IMR-90 (cell line): ENCODE measurements at regions not wholly inside any gene's neighbourhood (a gene's known extent, or its start where the extent isn't known, plus 50 kb on each side); places are given as distances from the start of the nearest gene placed in this dataset.

Experiments used
- ATAC-seq: fragments of 200-7000 bp; cut with Tn5 transposase; 2 replicates; pipeline ENCODE4 v1.9.1; 2020; ENCODE audit warnings: low read depth, mild to moderate bottlenecking, moderate library complexity
- BruUV-seq: library from RNA; stranded (reverse); fragments of 400-500 nt; replicated peaks from 2 replicates; lab custom pipeline; 2021; lab: Mats Ljungman, UMichigan
- CTCF ChIA-PET: fragments of 300-600 bp; formaldehyde crosslinking; extraction: SDS; loops from one replicate; lab custom pipeline; 2021; ENCODE audit warnings: antibody characterized with exemption; lab: Yijun Ruan, JAX
- POLR2A ChIA-PET: fragments of 300-600 bp; sonication (Branson Sonifier 250); formaldehyde crosslinking; loops from one replicate; lab custom pipeline; 2022; ENCODE audit warnings: antibody characterized with exemption; ENCODE audit not compliant: unreplicated experiment; lab: Charles Lee
- DNase-seq: peaks from one replicate; pipeline ENCODE4 v3.0.0; 2013
- H2AFZ ChIP-seq: replicated peaks from 2 replicates; pipeline ENCODE3; 2013; ENCODE audit warnings: low read length, mild to moderate bottlenecking; ENCODE audit not compliant: poor library complexity
- H2AK5ac ChIP-seq: 2 replicates; pipeline ENCODE4 v1.6.1; 2013; ENCODE audit warnings: low read depth, low read length, inconsistent platforms
- H2AK9ac ChIP-seq: replicated peaks from 2 replicates; pipeline ENCODE3; 2013; ENCODE audit warnings: mild to moderate bottlenecking, low read depth, low read length, moderate library complexity; ENCODE audit not compliant: poor library complexity
- H2BK120ac ChIP-seq: 2 replicates; pipeline ENCODE4 v1.6.1; 2013; ENCODE audit warnings: low read depth, low read length, inconsistent platforms
- H2BK15ac ChIP-seq: 3 replicates; pipeline ENCODE4 v1.6.1; 2013; ENCODE audit warnings: low read depth, low read length, inconsistent platforms
- H2BK20ac ChIP-seq: 2 replicates; pipeline ENCODE4 v1.6.1; 2013; ENCODE audit warnings: low read depth, mild to moderate bottlenecking, inconsistent platforms, low read length, moderate library complexity
- H2BK5ac ChIP-seq: 2 replicates; pipeline ENCODE4 v1.6.1; 2013; ENCODE audit warnings: mild to moderate bottlenecking, low read depth, low read length, inconsistent platforms; ENCODE audit not compliant: poor library complexity, severe bottlenecking
- H3K14ac ChIP-seq: replicated peaks from 2 replicates; pipeline ENCODE4 v1.6.1; 2013; ENCODE audit warnings: low read depth, low read length, inconsistent platforms
- H3K18ac ChIP-seq: 2 replicates; pipeline ENCODE4 v1.6.1; 2013; ENCODE audit warnings: low read depth, low read length, control low read depth
- H3K23ac ChIP-seq: 2 replicates; pipeline ENCODE4 v1.6.1; 2013; ENCODE audit warnings: low read depth, low read length, inconsistent platforms
- H3K27ac ChIP-seq: 2 replicates; pipeline ENCODE4 v1.5.1; 2013; ENCODE audit warnings: mild to moderate bottlenecking, control low read depth, low read length; ENCODE audit not compliant: insufficient read depth
- H3K27me3 ChIP-seq: 2 replicates; pipeline ENCODE4 v1.6.1; 2013; ENCODE audit warnings: low read length; ENCODE audit not compliant: control insufficient read depth, insufficient read depth
- H3K36me3 ChIP-seq: 2 replicates; pipeline ENCODE4 v1.6.1; 2013; ENCODE audit warnings: low read length, mixed read lengths; ENCODE audit not compliant: control insufficient read depth, insufficient read depth
- H3K4ac ChIP-seq: 2 replicates; pipeline ENCODE4 v1.6.1; 2013; ENCODE audit warnings: low read depth, low read length, inconsistent platforms
- H3K4me1 ChIP-seq: 2 replicates; pipeline ENCODE4 v1.6.1; 2013; ENCODE audit warnings: low read length, mixed read lengths; ENCODE audit not compliant: control insufficient read depth, insufficient read depth
- H3K4me2 ChIP-seq: 2 replicates; pipeline ENCODE4 v1.6.1; 2013; ENCODE audit warnings: low read depth, mild to moderate bottlenecking, control low read depth, low read length, moderate library complexity
- H3K4me3 ChIP-seq: 2 replicates; pipeline ENCODE4 v1.5.1; 2013; ENCODE audit warnings: low read depth, mild to moderate bottlenecking, control low read depth, low read length, moderate library complexity; ENCODE audit not compliant: insufficient read depth
- H3K56ac ChIP-seq: 2 replicates; pipeline ENCODE4 v1.6.1; 2013; ENCODE audit warnings: low read length, inconsistent platforms; ENCODE audit not compliant: insufficient read depth; ENCODE audit errors: extremely low read depth
- H3K79me1 ChIP-seq, 2 experiments: 2 replicates each; pipeline ENCODE4 v1.6.1; 2013; ENCODE audit warnings: low read length in 2 of 2, inconsistent platforms in 1 of 2, low read depth in 1 of 2
- H3K9ac ChIP-seq: 2 replicates; pipeline ENCODE4 v1.6.1; 2013; ENCODE audit warnings: low read depth, low read length, control low read depth
- H3K9me1 ChIP-seq: 2 replicates; pipeline ENCODE4 v1.6.1; 2013; ENCODE audit warnings: low read length, inconsistent platforms; ENCODE audit not compliant: insufficient read depth
- H3K9me3 ChIP-seq: 2 replicates; pipeline ENCODE4 v1.6.1; 2013; ENCODE audit warnings: low read length; ENCODE audit not compliant: control insufficient read depth, insufficient read depth
- H4K20me1 ChIP-seq: 2 replicates; pipeline ENCODE4 v1.6.1; 2013; ENCODE audit warnings: low read length, inconsistent platforms; ENCODE audit not compliant: insufficient read depth
- H4K5ac ChIP-seq: 2 replicates; pipeline ENCODE4 v1.6.1; 2013; ENCODE audit warnings: mild to moderate bottlenecking, low read depth, low read length, control low read depth
- H4K8ac ChIP-seq, 2 experiments: 2 replicates each; pipeline ENCODE4 v1.6.1; 2013; ENCODE audit warnings: low read depth in 2 of 2, low read length in 2 of 2, control low read depth in 1 of 2, inconsistent platforms in 1 of 2
- H4K91ac ChIP-seq: 2 replicates; pipeline ENCODE4 v1.6.1; 2013; ENCODE audit warnings: low read depth, low read length, inconsistent platforms; ENCODE audit not compliant: insufficient read depth
- BHLHE40 ChIP-seq: fragments of 150-350 bp; IDR thresholded peaks from 2 replicates; pipeline ENCODE4 v1.6.1; 2016; ENCODE audit warnings: mild to moderate bottlenecking, low read depth, low read length
- CEBPB ChIP-seq: IDR thresholded peaks from 2 replicates; pipeline ENCODE4 v1.6.1; 2012; ENCODE audit warnings: low read depth, low read length, improper control_type of control experiment
- CTCF ChIP-seq: conservative IDR thresholded peaks from 2 replicates; pipeline ENCODE4 v1.5.1; 2012; ENCODE audit warnings: mild to moderate bottlenecking, low read depth, low read length, improper control_type of control experiment
- POLR2A ChIP-seq: IDR thresholded peaks from 2 replicates; pipeline ENCODE4 v1.6.1; 2012; ENCODE audit warnings: mild to moderate bottlenecking, low read depth, low read length
- SMC3 ChIP-seq: fragments of 150-350 bp; IDR thresholded peaks from 2 replicates; pipeline ENCODE4 v1.6.1; 2016; ENCODE audit warnings: low read depth, mild to moderate bottlenecking, antibody characterized with exemption, low read length, moderate library complexity
- WGBS, 2 experiments: methylation state at CpG; one replicate each; pipeline versions ENCODE4 v1.1.5 to v1.1.7; 2013; ENCODE audit warnings: missing lambda C conversion rate in 2 of 2; ENCODE audit not compliant: insufficient read length in 1 of 2; ENCODE audit errors: extremely low coverage in 2 of 2; 5-methylcytosine and 5-hydroxymethylcytosine counted together
- dilution Hi-C: fragments of 300-500 bp; cut with HindIII; formaldehyde crosslinking; loops from one replicate; pipeline ENCODE4 v1.14.3; 2018; ENCODE audit warnings: low sequenced_read_pairs; ENCODE audit not compliant: unreplicated experiment
- in situ Hi-C: fragments of 300-500 bp; cut with MboI; formaldehyde crosslinking; loops from 3 replicates; pipeline ENCODE4 v1.14.3; 2019; ENCODE audit warnings: low sequenced_read_pairs, inconsistent platforms, mixed read lengths
- intact Hi-C: fragments of 100-400 bp; cut with micrococcal nuclease; formaldehyde crosslinking; loops from 2 replicates; pipeline ENCODE4 v1.10.0; 2022

- in situ Hi-C loops = no loop called here
- Histone ChIP-seq H3K9me3 (no peaks in the 10 kb centered on the region), H3K36me3 (no peaks in the 10 kb centered on the region), H2AFZ (no peak overlapping the region), H3K9ac (no peak overlapping the region), H4K91ac (no peak overlapping the region), H3K4me2 (no peak overlapping the region), H2AK9ac (no peak overlapping the region), H2BK120ac (no peak overlapping the region), H3K4me1 (no peaks in the 10 kb centered on the region), H3K4me3 (no peak overlapping the region), H2BK5ac (no peak overlapping the region), H2AK5ac (no peak overlapping the region), H3K27me3 (no peaks in the 10 kb centered on the region; the same call in none of the 2 replicates), H2BK15ac (no peak overlapping the region), H3K23ac (no peak overlapping the region), H2BK20ac (no peak overlapping the region), H3K27ac (no peak overlapping the region), H3K56ac (no peak overlapping the region), H3K18ac (no peak overlapping the region), H4K8ac (no peak overlapping the region), H3K79me1 (no peaks in the 10 kb centered on the region), H3K9me1 (no peaks in the 10 kb centered on the region), H3K4ac (no peak overlapping the region), H4K5ac (no peak overlapping the region), H4K20me1 (no peaks in the 10 kb centered on the region), H3K14ac (no peak overlapping the region)
- DNase-seq = no peak
- no TSS peak for BruUV-seq
- intact Hi-C loops = no loop called here
- ATAC-seq = no peak
- no peak for TF ChIP-seq POLR2A
- no peak for TF ChIP-seq CTCF
- TF ChIP-seq CEBPB = no peak
- TF ChIP-seq SMC3 = no peak
- no peak for TF ChIP-seq BHLHE40
- dilution Hi-C loops = no loop called here
- CTCF ChIA-PET = no interaction called here
- POLR2A ChIA-PET = no interaction called here
- no CpG with 5 or more reads among the region's 1 CpG for WGBS, 2 experiments
Measured at GRCh38 chr6:105453968-105454367, 51.1 kb upstream of the PREP start.
